ENCODE measurements at regions not wholly inside any gene's neighbourhood (a gene's known extent, or its start where the extent isn't known, plus 50 kb on each side); places are given as distances from the start of the nearest gene placed in this dataset.

DNA sequence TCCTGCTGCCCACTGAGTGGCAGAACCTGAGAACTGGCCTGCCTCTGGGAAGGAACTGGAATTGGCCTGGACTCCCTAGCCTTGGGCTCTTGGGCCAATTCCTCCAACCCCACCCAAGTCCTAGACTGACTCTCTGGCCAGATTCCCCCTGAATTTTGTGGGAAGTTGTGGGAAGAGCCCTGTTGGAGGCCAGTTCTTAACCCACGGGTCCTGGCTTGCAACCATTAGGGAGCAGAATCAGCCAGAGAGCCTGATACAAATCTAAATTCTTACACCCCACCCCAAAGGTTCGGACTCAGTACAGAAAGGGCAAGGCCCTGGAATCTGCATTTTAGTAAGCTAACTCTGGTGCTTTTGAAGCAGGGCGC, 125.3 kb upstream of the SLC25A48 start:
- 54% methylated on average over 2 of the region's 3 CpGs for WGBS (ENCODE audit: insufficient coverage, low coverage, low lambda C conversion rate, missing lambda C conversion rate)
- Histone ChIP-seq H3K27me3 (no peaks in the 10 kb centered on the region), H3K4me1 (no peaks in the 10 kb centered on the region), H3K27ac (no peak overlapping the region), H3K36me3 (no peaks in the 10 kb centered on the region), H3K9me3 (no peaks in the 10 kb centered on the region), H3K4me3 (no peak overlapping the region)
- TF ChIP-seq POLR2A (IDR thresholded peaks at IDR 0.05): no peak
- TF ChIP-seq, protein P1, sequence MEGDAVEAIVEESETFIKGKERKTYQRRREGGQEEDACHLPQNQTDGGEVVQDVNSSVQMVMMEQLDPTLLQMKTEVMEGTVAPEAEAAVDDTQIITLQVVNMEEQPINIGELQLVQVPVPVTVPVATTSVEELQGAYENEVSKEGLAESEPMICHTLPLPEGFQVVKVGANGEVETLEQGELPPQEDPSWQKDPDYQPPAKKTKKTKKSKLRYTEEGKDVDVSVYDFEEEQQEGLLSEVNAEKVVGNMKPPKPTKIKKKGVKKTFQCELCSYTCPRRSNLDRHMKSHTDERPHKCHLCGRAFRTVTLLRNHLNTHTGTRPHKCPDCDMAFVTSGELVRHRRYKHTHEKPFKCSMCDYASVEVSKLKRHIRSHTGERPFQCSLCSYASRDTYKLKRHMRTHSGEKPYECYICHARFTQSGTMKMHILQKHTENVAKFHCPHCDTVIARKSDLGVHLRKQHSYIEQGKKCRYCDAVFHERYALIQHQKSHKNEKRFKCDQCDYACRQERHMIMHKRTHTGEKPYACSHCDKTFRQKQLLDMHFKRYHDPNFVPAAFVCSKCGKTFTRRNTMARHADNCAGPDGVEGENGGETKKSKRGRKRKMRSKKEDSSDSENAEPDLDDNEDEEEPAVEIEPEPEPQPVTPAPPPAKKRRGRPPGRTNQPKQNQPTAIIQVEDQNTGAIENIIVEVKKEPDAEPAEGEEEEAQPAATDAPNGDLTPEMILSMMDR (IDR thresholded peaks at IDR 0.05): no peak
- no peak for DNase-seq
- no peak for ATAC-seq
- intact Hi-C loops (cut with DNase I): no loop called here

DNA sequence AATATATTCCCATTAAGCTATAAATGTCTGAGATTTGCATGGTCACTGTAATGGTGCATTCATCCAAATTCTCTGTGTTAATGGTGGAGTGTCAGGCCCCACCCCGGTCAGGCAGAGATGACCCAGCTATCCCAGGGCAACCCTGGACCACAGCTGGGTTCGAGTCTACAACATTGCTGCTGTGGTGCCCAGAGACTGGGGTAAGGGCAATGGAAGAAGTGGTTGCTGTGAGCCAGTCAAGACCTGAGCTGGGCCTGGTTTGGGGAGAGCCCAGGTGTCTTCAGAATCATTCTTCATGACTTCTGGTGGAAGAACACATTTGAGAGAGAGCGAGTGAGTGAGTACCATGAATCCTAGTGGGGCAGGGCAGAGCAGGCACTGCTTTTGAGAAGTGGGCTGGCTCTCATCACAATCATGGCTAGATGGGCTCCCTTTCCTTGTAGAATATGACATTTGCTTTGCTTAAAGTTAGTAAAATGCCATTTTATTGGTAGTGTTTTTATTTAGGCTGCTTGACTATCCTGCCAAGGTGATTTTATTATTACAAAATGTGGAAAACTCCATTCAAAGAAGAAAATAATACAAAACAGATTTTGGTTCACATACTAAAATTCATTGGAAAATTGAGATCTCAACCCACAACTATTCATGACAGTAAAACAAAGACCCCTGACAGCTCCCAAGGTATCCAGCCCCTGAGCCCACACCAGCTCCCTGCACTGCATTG, 125.8 kb upstream of the SLC25A48 start:
- DNase-seq (no peak), ATAC-seq (no peak)
- no peaks in the 10 kb centered on the region for H3K36me3 ChIP-seq
- no peak overlapping the region for H3K27ac ChIP-seq
- intact Hi-C loops (cut with DNase I): no loop called here
- no peak for TF ChIP-seq POLR2A (IDR thresholded peaks at IDR 0.05)
- TF ChIP-seq, protein P1 (IDR thresholded peaks at IDR 0.05): no peak
- H3K4me3 ChIP-seq: no peak overlapping the region
- H3K9me3 ChIP-seq: no peaks in the 10 kb centered on the region
- no peaks in the 10 kb centered on the region for H3K27me3 ChIP-seq
- no peaks in the 10 kb centered on the region for H3K4me1 ChIP-seq
- 75% methylated on average over 3 of the region's 3 CpGs for WGBS (ENCODE audit: insufficient coverage, low coverage, low lambda C conversion rate, missing lambda C conversion rate)

DNA sequence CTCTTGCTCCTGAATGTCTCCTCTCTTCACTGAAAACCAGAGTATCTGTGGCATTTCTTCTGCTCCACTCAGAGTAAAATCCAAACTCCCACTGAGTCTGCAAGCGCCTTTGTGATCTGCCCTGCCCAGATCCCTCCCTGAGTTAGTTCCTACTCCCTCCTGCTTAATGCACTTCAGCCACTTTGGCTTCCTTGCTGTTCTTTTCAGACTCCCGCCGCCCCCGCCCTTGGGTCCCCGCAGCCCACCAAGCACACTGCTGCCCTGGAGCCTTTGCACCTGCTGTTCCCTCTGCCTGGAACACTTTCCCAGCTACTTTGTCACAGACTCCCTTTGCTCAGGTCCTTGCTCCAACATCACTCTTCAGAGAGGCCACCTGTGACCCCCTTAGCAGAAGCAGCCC, 127.2 kb upstream of the SLC25A48 start:
- Histone ChIP-seq H3K4me1 (no peaks in the 10 kb centered on the region), H3K36me3 (no peaks in the 10 kb centered on the region), H3K27me3 (no peaks in the 10 kb centered on the region), H3K27ac (no peak overlapping the region), H3K4me3 (no peak overlapping the region), H3K9me3 (no peaks in the 10 kb centered on the region)
- intact Hi-C loops (cut with DNase I): no loop called here
- DNase-seq: no peak
- 95% methylated on average over 4 of the region's 5 CpGs for WGBS (ENCODE audit: insufficient coverage, low coverage, low lambda C conversion rate, missing lambda C conversion rate)
- TF ChIP-seq POLR2A (IDR thresholded peaks at IDR 0.05): no peak
- TF ChIP-seq, protein P1 (IDR thresholded peaks at IDR 0.05): no peak
- ATAC-seq: no peak

DNA sequence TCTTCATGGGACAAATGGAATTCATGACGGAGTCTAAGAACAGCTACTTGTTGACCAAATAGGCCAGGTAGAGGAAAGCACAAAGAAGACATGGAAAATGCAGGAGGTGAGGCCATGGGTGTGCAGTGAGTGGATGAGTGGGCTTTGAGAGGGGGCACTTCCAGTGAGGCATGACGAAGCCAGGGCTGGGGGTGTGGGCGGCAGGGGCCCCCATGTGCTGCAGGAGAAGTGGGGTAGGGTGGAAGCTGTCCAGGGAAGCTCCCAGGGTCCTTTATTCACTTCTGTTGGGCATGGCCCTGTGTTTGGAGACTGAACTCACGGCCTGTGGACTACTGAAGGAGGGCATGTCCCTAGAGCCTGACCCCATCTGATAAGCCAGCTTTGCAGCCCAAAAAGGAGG, 127.6 kb upstream of the SLC25A48 start:
- no peak for ATAC-seq
- H3K4me3 ChIP-seq: no peak overlapping the region

More for the DNA sequence above, 127.6 kb upstream of the SLC25A48 start:
- Histone ChIP-seq H3K27ac (no peak overlapping the region), H3K4me1 (no peaks in the 10 kb centered on the region), H3K9me3 (no peaks in the 10 kb centered on the region), H3K36me3 (no peaks in the 10 kb centered on the region), H3K27me3 (no peaks in the 10 kb centered on the region)
- WGBS (ENCODE audit: insufficient coverage, low coverage, low lambda C conversion rate, missing lambda C conversion rate): 48% methylated on average over 2 of the region's 4 CpGs
- DNase-seq: no peak
- TF ChIP-seq, protein P1 (IDR thresholded peaks at IDR 0.05): no peak
- no peak for TF ChIP-seq POLR2A (IDR thresholded peaks at IDR 0.05)
- intact Hi-C loops (cut with DNase I): no loop called here
